Fibroblast of pulmonary artery (primary cell): ENCODE measurements at regions not wholly inside any gene's neighbourhood (a gene's known extent, or its start where the extent isn't known, plus 50 kb on each side); places are given as distances from the start of the nearest gene placed in this dataset.

Experiments
- DNase-seq: peaks from one replicate; pipeline ENCODE4 v3.0.0-alpha.2; 2010; ENCODE audit warnings: low read depth
- H3K4me3 ChIP-seq: replicated peaks from 2 replicates; pipeline ENCODE4 v1.5.1; 2011; ENCODE audit warnings: low read depth, mild to moderate bottlenecking, control low read depth, low read length, moderate library complexity
- TF ChIP-seq, protein P1 (sequence below): IDR thresholded peaks from 2 replicates; pipeline ENCODE4 v1.5.1; 2011; ENCODE audit warnings: mild to moderate bottlenecking, control low read depth, low read length, inconsistent platforms; ENCODE audit errors: missing control alignments

DNA sequence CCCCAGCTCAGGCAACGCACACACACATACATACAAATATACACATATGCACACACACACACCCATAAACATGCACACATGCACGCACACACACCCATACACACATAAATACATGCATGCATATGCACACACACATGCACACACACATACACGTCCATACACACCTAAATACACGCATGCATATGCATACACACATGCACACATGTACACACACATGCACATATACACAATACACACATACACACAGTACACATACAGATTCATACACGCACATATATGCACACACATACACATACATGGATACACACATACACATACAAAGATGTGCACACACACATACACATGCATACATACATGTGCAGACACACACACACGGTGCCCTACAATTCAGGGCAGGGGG lies 496.6 kb downstream of the TBC1D22A start:
- no peak overlapping the region for H3K4me3 ChIP-seq
- DNase-seq: no peak
- TF ChIP-seq, protein P1, sequence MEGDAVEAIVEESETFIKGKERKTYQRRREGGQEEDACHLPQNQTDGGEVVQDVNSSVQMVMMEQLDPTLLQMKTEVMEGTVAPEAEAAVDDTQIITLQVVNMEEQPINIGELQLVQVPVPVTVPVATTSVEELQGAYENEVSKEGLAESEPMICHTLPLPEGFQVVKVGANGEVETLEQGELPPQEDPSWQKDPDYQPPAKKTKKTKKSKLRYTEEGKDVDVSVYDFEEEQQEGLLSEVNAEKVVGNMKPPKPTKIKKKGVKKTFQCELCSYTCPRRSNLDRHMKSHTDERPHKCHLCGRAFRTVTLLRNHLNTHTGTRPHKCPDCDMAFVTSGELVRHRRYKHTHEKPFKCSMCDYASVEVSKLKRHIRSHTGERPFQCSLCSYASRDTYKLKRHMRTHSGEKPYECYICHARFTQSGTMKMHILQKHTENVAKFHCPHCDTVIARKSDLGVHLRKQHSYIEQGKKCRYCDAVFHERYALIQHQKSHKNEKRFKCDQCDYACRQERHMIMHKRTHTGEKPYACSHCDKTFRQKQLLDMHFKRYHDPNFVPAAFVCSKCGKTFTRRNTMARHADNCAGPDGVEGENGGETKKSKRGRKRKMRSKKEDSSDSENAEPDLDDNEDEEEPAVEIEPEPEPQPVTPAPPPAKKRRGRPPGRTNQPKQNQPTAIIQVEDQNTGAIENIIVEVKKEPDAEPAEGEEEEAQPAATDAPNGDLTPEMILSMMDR: no peak

DNA sequence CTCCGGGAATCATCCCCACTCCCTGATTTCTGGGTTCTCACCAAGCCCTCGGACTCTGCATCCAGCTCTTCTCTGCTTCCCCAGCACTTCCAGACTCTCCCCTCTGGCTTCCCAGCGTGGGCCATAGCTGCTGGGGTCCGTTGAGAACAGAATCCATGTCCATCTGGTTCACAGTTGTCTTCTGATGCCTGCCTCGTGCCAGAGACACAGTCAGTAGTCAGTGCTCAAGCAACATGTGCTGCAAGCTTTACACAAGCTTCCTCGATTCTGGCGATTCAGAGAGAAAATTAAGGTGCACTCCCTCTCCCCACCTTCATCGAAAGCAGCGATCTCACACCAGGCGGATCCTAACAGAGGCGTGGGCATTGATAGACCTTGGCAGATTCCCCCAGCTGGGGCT lies 495.5 kb downstream of the TBC1D22A start:
- DNase-seq: no peak
- TF ChIP-seq, protein P1: no peak
- H3K4me3 ChIP-seq: no peak overlapping the region

DNA sequence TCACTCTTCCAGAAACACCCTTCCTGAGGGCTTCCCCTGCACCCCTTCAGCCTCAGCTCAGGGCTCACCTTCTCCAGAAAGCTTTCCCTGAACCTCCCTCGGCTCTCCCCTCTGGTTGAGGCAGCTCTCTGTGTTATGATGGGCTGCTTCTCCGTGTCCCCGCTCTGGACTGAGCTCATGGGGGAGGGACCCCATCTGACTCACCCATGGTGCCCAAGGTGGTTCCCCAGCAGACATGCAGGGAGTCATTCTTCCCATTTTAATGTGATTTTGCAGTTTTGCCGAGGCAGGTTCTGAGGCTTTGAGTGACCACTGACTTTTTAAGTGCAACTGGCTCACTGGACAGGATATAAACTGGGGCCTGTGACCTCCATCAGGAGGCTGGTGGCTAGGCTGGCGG lies 495.1 kb downstream of the TBC1D22A start:
- no peak overlapping the region for H3K4me3 ChIP-seq
- TF ChIP-seq, protein P1: no peak
- no peak for DNase-seq

DNA sequence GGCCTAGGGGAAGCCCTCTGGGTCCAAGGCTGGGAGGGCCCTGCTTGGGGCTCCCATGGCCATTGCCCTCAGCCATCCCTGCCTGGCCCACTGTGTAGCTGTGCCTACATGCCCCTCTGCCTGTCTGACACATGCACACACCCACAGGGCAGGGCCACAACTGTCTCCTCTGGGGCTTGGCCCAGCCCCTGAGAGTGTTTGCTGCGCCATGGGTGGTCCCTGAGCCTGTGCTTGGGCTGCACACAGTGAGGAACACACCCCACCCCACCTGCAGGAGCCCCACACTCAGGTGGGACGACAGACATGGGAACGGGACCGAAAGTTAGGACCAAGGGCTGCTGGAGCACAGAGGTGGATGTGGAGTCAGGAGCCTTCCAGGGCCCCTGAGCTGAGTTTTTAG lies 489.5 kb downstream of the TBC1D22A start:
- TF ChIP-seq, protein P1: no peak
- no peak for DNase-seq
- no peak overlapping the region for H3K4me3 ChIP-seq

DNA sequence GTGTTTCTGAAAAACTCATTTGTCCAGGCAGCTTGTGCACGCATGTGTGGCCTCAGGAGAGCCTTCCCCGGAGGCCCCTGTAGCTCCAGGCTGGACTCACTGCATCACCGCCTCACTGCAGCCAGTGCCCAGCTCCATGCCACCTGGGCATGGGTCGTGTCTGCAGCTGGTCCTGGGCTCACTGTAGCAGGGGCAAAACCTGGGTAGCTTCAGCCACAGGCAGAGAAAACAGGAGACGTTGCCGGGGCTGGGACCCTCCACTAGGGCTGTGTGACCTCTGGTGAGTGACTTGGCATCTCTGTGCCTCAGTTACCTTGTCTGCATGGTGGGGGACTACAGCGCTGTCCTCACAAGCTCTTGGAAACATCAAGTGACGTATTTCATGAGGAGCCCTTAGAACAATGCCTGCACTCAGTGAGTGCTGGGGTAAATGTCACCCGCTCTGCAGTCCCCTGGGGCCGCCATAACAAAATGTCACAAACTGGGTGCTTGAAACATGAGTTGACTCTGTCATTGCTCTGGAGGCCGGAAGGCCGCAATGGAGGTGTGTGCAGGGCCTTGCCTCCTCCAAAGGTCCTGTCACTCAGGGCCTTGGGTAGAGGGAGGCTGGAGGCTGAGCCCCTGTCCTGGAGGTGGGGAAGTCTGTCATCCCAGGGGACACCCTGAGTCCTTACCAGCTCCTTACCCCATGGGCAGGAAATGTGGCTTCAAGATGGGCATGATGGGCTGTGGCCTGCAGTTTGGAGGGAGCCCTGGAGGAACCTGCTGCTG lies 488.7 kb downstream of the TBC1D22A start:
- DNase-seq: no peak
- no peak overlapping the region for H3K4me3 ChIP-seq
- TF ChIP-seq, protein P1: no peak

DNA sequence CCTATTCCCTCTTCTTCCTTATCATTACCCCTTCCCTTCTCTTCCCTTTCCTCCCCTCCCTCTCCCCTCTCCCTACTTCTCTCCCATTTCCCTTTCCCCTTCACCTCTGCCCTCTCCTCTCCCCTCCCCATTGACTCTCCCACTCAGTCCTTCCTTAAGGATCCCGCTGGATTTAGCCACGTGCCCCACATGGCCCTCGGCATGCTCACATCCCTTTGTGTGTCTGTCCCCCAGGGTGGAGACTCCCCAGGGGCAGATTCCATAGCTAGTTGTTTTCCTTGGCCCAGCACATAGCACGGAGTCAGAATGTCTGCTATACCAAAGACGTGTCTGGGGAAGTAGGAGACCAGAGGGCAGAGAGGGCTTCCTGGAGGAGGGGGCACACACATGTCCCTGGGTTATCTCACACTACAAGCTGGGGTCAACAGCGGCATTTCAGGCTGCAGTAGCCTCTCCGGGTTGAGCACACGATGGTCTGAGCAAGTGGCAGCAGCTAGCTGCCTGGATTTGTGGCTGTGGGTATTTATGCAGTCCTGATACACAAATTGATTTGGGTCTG lies 487.0 kb downstream of the TBC1D22A start:
- TF ChIP-seq, protein P1: no peak
- H3K4me3 ChIP-seq: no peak overlapping the region
- DNase-seq: no peak

DNA sequence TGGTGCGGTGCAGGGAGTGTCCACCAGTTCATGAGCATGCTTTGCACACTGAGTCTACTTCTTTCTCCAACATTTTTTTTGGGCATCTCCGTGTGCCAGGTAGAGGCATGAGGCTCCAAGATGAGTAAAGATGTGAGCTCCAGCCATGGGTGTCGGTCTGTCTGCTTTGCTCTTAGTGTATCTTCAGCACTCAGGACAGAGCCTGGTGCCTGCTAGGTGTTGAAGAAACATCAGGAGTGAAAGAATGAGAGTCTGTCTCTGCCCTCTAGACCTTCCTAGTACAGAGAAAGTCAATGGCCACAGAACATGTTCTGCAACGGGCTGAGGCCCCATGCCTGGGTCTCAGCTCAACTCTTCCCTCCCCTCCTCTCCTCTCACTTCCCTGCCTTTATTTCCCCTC lies 486.5 kb downstream of the TBC1D22A start:
- no peak for DNase-seq
- TF ChIP-seq, protein P1: no peak
- no peak overlapping the region for H3K4me3 ChIP-seq
